Forelimb muscle (tissue), 1 donor: ENCODE measurements at regions not wholly inside any gene's neighbourhood (a gene's known extent, or its start where the extent isn't known, plus 50 kb on each side); places are given as distances from the start of the nearest gene placed in this dataset.

Experiments
- DNase-seq: peaks from one replicate; pipeline ENCODE4 v3.0.0-alpha.2; 2013; ENCODE audit warnings: low read depth

GRCh38 chr6:106035655-106036054, 50.5 kb upstream of the PRDM1 start:
- DNase-seq: no peak

GRCh38 chr6:106033806-106034205, 52.3 kb upstream of the PRDM1 start:
- no peak for DNase-seq

DNA sequence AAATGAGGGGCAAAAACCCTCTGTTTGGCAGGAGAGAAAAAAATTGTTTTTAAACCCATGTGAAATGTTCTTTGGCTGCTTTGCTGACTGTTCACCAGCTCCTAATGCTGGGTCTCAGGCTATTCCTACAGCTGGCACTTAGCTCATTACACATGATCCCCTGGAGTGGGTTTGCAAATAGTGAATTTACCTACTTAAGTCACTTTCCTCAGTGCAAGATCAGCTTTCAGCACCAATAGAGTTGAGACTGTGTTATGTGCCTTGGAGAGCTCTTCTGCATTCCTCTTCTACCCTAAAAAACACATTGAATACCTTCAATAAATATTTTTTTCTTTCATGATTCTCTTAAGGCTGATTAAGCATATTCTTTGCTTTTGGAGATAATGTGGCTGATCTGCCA, 58.4 kb upstream of the PRDM1 start:
- no peak for DNase-seq

GRCh38 chr6:106026748-106027715, 59.1 kb upstream of the PRDM1 start:
- no peak for DNase-seq

DNA sequence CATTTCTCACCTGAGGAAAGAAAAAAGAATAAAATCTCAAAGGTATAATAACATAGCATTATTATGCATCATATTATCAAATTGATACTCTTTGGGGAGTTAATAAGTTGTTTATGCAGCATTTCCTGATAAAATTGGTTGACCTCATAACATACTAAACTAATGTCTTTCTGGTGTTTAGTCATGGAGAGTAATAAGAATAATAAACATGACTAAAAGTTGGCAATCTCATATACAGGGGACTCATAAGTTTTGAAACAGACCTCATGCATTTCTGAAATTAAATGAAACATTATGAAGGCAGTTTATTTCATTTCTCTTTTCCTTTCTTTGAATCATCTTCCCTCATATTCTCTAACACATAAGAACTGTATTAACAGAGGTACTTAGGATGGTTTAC, 60.5 kb upstream of the PRDM1 start:
- DNase-seq: no peak

- DNase-seq: no peak
These were observed 63.3 kb upstream of the PRDM1 start for GRCh38 chr6:106022801-106023200.

GRCh38 chr6:106017454-106017853, 68.7 kb upstream of the PRDM1 start:
- no peak for DNase-seq

- no peak for DNase-seq
These were observed 71.2 kb upstream of the PRDM1 start for GRCh38 chr6:106014955-106015354.

DNA sequence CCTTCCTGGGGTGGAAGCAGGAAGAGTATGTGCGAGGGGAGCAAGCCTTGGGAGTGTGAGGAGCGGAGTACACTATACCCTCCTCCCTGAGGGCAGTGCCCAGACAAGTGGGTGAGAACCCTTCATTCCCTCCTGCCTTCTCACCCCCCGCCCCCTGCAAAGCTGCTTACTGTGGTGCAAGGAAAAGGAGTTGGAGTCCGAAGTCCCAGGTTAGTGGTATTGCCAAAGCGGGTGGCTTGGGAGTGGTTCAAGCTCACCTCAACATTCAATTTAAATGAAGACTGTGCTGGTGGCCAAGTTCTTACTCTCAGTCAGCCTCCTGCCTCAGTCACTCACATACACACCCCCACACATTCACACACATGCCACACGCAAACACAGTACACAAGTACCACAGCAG, 74.7 kb upstream of the PRDM1 start:
- DNase-seq: no peak

DNA sequence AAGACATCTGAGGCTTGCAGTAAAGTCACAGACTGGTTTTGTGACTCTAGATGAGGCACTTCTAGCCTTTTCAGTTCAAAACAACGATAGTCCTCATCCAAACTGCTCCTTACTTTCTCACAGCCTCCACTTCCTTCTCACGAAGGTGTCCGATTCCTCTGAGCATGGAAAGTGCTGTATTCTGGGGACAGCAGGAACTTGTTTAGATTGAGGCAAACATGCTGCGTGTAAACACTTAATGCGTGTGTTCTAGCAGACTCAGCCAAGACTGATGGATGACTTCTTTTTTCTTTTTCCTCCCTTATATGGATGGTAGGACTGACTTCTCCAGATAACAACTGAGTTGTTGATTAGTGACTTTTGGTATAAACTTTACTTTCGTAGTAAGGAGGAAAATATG, 80.2 kb upstream of the PRDM1 start:
- no peak for DNase-seq

- DNase-seq: no peak
These were observed 81.1 kb upstream of the PRDM1 start for GRCh38 chr6:106005013-106005412.

DNA sequence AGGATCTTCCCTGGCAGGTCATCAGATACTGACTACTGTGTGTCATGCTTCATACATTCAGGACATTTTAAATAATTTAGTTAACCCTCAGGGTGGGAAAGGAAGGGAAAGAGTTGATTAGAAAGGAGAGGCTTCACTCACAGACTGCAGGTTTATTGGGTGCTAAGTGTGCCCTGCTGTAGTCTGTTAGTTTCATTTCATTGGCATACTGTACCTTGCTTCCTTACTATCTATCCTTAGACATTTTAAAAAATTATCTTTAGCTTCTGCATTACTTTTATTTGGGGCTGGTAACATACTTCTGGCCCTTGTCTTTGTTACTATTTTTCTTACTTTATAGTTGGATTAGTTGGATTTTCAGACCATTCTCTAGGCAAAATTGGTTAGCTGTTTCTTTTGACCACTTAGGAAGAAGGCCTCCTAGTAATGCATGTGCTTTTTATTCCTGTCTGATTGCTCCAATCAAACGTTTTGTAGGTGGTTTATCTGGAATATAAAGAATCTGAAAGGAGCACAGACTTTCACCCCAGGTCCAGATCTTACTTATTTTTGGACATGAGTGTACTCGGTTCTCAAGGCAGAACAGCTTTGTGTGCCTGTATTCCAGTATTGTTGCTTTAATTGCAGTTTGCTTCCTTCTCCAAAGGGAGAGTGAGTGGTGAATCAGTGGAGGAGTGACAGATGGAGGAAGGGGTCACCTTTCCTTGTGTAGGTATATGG, 82.7 kb upstream of the PRDM1 start:
- DNase-seq: no peak

DNA sequence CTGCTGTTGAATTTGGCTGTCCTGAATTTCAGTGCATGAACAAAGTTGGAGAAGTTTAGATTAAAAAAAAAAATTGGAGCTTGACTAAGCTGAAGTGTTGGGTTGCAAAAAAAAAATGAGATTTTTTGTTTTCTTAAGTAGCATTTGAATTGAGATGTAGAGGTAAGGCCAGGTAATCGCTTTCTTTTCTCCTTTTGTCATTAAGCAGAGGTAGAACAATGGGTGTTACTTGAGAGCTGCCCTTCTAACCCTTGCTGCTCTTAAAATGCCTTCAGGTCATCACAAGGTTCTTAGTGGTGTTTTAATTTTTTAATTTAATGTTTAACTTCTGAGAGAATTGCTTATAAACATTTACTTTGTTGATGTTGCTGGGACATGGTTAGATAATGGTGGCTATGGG, 84.1 kb upstream of the PRDM1 start:
- no peak for DNase-seq

- no peak for DNase-seq
These were observed 85.2 kb upstream of the PRDM1 start for GRCh38 chr6:106000935-106001334.

DNA sequence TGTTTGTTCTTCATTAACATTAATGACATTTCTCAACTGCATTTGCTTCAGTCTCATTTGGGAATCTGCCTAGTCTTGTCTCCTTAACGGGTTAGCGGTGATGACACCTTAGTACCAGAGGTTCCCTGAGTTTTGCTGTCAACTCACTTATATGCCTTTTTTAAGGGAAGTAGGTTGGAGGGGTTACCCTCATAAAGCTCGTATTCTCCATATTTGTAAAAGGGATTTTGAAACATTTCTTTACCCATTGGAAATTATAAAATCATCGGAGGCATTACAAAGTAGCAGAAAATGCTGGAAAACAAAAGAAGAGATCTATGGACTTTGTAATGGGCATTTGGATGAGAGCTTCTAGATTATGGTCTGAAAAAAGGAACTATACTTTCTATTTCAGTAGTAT, 88.7 kb upstream of the PRDM1 start:
- DNase-seq: no peak

- no peak for DNase-seq
These were observed 90.7 kb upstream of the PRDM1 start for GRCh38 chr6:105995391-105995865.

DNA sequence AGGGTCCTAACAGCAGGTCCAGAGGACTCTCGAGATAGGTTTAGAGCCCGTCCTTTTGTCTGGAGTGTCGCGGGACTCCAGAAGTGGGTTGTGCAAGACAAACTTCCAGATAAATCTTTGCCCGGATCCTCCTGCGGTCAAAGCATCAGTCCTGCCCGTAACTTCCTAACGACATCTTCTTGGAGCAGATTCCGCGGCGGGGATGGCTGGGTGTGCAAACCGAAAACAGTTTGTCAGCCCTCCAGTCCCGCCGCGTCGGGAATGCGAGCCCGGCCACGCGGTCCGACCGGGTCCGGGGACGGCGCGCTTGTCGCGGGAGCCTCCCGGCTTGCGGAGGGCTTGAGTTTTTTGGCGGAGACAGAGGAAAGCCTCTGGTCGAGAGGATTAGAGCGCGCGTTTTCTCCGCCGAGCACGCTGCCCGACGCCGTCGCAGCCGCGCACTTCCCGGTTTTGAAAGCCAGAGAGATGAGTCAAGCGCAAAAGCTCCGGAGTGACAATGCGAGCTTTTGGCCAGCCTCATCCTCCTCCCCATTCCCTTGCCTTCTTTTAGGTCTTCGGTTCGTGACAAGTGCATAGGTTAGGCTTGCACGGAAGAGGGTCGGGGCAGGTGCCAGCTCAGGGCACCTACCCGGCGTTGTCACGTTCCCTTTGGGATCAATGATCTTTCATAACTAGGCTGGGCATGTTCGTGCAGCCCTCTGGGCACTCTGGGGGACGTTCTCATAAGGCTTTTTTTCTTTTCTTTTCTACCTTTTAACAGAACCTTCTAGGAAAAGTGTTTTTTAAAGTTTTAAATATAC, 91.3 kb upstream of the PRDM1 start:
- DNase-seq: no peak

DNA sequence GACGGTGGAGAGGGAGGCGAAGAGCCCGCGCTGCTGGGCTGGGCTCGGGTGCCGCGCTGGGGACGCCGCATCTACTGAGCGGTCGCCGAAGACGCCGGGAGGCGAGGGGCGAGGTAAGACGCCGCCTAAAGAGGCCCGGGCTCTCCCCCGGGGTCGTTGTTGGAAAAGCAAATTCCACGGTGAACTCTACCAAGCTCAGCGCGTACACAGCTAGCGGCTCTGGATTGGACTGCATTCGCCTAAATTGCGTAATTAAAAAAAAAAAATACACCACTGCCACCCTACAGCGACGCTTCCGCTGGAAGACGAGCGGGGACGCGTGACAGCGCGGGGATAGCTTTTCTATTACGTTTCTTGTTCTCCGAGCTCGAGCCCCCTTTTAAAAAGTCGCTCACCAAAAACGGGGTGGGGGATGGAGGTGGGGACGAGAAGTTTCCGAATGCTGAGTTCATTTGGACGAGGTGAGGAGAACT, 92.0 kb upstream of the PRDM1 start:
- no peak for DNase-seq

GRCh38 chr6:105993341-105994117, 92.6 kb upstream of the PRDM1 start:
- DNase-seq: no peak

GRCh38 chr6:105992315-105992961, 93.7 kb upstream of the PRDM1 start:
- no peak for DNase-seq
